Activated CD8-positive, alpha-beta T cell treated with anti-CD3 and anti-CD28 coated beads, Interleukin-2, amount 10 ng/mL, durations not matched to agents 7 days and 5 days (primary cell): ENCODE measurements at regions not wholly inside any gene's neighbourhood (a gene's known extent, or its start where the extent isn't known, plus 50 kb on each side); places are given as distances from the start of the nearest gene placed in this dataset.
"Not testable (repeated sequence)": the region's sequence is repeated elsewhere in the genome, so short reads cannot be mapped to it uniquely, and the experiment has no call there.

Source experiments
- ATAC-seq: fragments of 150-1000 bp; cut with Tn5 transposase; one replicate; pipeline ENCODE4 v1.10.0; 2021; ENCODE audit warnings: moderate library complexity
- CTCF ChIA-PET: fragments of 350-600 bp; sonication (Branson Sonifier 250); formaldehyde crosslinking; loops from one replicate; lab custom pipeline; 2021; ENCODE audit warnings: antibody characterized with exemption; lab: Charles Lee
- POLR2A ChIA-PET: fragments of 350-600 bp; sonication (Branson Sonifier 250); formaldehyde crosslinking; loops from one replicate; lab custom pipeline; 2021; ENCODE audit warnings: antibody characterized with exemption; lab: Charles Lee
- DNase-seq: peaks from one replicate; pipeline ENCODE4 v3.0.0-alpha.2; 2020
- H3K27ac Mint-ChIP-seq: one replicate; pipeline ENCODE4 v1.8.0; 2021; ENCODE audit warnings: mild to moderate bottlenecking, mixed read lengths
- H3K27me3 Mint-ChIP-seq: one replicate; pipeline ENCODE4 v1.8.0; 2021; ENCODE audit warnings: low read depth, mixed read lengths
- H3K36me3 Mint-ChIP-seq: one replicate; pipeline ENCODE4 v1.8.0; 2021; ENCODE audit warnings: low read depth, mixed read lengths
- H3K4me1 Mint-ChIP-seq: one replicate; pipeline ENCODE4 v1.8.0; 2021; ENCODE audit warnings: low read depth, mixed read lengths
- H3K4me3 Mint-ChIP-seq: one replicate; pipeline ENCODE4 v1.8.0; 2021; ENCODE audit warnings: mild to moderate bottlenecking, mixed read lengths
- H3K9me3 Mint-ChIP-seq: one replicate; pipeline ENCODE4 v1.8.0; 2022; ENCODE audit warnings: mixed read lengths; ENCODE audit not compliant: insufficient read depth

DNA sequence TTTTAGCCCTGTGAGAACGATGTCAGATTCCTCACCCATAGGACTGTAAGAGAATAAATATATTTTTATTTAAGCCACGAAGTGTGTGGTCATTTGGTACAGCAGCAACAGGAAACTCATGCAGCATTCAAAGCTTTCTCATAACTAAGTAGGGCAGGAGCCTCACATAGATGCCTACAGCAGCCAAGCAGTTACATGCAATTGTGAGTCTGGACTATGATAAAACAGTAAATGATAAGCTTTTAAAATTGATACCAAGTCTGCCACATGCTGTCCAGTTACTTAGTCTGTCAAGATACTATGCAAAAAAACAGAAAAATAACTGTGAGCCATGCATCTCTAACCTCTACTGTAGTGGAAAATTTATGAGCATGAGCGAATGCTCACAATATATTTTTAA is 359.6 kb downstream of the HS3ST1 start:
- H3K27me3 Mint-ChIP-seq, result no peaks in the 10 kb centered on the region
- H3K36me3 Mint-ChIP-seq, result no peaks in the 10 kb centered on the region
- ChIA-PET CTCF (no interaction called here), POLR2A (interaction anchor here (0.7 kb wide), 1 partner anchor 61 kb away, joined by 3 read pairs; no protein-coding TSS in a partner anchor)
- no peaks in the 10 kb centered on the region for H3K9me3 Mint-ChIP-seq
- no peak for DNase-seq
- no peak overlapping the region for H3K27ac Mint-ChIP-seq
- no peak for ATAC-seq
- no peak overlapping the region for H3K4me3 Mint-ChIP-seq
- no peaks in the 10 kb centered on the region for H3K4me1 Mint-ChIP-seq

DNA sequence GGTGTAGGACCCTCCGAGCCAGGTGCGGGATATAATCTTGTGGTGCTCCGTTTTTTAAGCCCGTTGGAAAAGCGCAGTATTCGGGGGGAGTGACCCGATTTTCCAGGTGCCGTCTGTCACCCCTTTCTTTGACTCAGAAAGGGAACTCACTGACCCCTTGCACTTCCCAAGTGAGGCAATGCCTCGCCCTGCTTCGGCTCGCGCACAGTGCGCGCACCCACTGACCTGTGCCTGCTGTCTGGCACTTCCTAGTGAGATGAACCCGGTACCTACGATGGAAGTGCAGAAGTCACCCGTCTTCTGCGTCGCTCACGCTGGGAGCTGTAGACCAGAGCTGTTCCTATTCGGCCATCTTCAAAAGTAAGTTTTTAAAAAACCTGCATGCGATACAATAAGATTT is 362.1 kb downstream of the HS3ST1 start:
- POLR2A ChIA-PET, H3K4me1 Mint-ChIP-seq, H3K36me3 Mint-ChIP-seq, H3K27ac Mint-ChIP-seq, H3K4me3 Mint-ChIP-seq, H3K27me3 Mint-ChIP-seq, CTCF ChIA-PET, H3K9me3 Mint-ChIP-seq, DNase-seq, ATAC-seq: not testable (repeated sequence)

DNA sequence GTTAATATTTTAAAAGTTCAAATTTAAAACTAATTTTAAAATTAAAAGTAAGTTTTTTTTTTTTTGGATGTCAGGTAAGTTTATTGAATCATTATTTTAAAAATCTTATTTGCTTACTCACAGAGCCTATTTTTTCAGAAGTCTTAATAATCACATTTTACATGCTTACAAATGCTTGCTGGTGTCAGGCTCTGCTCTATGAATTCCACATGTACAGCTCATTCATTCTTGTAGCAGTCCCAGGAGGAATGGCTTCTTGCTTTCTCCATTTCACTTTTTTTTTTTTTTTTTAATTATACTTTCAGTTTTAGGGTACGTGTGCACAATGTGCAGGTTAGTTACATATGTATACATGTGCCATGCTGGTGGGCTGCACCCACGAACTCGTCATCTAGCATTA is 368.1 kb downstream of the HS3ST1 start:
- ATAC-seq, H3K27ac Mint-ChIP-seq, H3K4me1 Mint-ChIP-seq, POLR2A ChIA-PET, H3K36me3 Mint-ChIP-seq, H3K9me3 Mint-ChIP-seq, DNase-seq, H3K27me3 Mint-ChIP-seq, CTCF ChIA-PET, H3K4me3 Mint-ChIP-seq: not testable (repeated sequence)

DNA sequence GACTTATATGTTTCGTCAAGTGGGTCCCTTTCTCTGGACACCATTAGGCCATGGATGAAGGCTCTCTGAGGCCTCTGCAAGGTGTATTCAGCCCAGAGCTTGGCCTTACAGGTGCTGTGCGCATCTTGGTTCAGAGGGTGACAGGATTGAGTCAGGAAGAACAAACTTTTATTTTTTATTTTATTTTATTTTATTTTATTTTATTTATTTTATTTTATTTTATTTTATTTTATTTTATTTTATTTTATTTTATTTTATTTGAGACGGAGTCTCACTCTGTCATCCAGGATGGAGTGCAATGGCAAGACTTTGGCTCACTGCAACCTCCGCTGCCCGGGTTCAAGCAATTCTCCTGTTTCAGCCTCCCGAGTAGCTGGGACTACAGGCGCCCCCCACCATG is 370.4 kb upstream of the CLNK start:
- H3K9me3 Mint-ChIP-seq, H3K36me3 Mint-ChIP-seq, POLR2A ChIA-PET, CTCF ChIA-PET, H3K4me3 Mint-ChIP-seq, H3K4me1 Mint-ChIP-seq, ATAC-seq, H3K27ac Mint-ChIP-seq, H3K27me3 Mint-ChIP-seq, DNase-seq: not testable (repeated sequence)

DNA sequence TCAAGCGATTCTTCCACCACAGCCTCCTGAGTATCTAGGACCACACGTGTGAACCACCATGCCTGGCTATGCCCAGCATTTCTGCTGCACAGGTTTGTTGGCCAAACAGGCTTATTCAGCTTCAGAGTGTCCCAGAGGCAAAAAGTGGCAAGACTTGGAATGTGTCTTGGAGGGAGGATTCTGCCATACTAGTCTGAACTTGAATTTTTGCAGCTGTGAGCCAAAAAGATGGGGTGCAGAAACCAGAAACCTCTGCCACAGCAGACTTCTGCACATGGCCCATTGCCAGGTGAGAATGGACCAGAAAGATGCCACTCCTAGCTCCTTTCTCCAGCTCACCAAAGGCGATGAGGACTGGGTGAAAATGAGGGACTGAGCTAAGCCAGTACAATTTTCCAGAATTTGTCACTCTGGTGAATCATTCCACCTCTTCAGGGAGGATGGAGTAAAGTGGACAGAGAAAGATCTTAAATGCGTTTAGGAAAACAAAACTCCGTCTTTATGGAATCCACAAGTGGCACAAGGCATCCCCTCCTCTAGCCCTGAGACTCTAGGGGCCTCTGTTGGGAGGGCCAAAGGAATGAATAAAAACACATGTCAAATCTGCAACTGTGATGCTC is 369.1 kb upstream of the CLNK start:
- Mint-ChIP-seq H3K4me1 (no peaks in the 10 kb centered on the region), H3K27ac (no peak overlapping the region), H3K27me3 (no peaks in the 10 kb centered on the region), H3K36me3 (no peaks in the 10 kb centered on the region), H3K4me3 (no peak overlapping the region), H3K9me3 (no peaks in the 10 kb centered on the region)
- no peak for ATAC-seq
- CTCF ChIA-PET, result no interaction called here
- POLR2A ChIA-PET, result no interaction called here
- DNase-seq, result no peak

DNA sequence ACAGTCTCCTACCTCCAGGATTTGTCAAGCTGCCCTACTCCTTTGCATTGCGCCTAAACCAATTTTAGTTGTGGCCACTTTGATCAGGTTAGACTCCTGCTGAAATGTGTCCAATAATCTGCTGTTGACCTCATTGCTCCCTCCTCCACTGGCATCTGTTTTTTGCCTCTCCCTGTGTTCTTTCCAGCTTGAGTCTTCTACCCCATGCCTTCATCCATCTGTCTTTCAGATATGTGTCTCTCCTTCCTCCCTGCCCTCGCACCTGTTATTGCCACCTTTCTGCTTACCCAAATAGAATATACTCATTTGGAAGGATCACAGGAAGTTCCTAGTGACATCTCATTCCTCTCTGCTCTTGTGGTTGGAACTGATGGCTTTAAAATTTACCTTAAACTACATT is 366.6 kb upstream of the CLNK start:
- no peaks in the 10 kb centered on the region for H3K36me3 Mint-ChIP-seq
- ChIA-PET POLR2A (no interaction called here), CTCF (no interaction called here)
- no peaks in the 10 kb centered on the region for H3K27me3 Mint-ChIP-seq
- DNase-seq (no peak), ATAC-seq (no peak)
- H3K4me1 Mint-ChIP-seq, result no peaks in the 10 kb centered on the region
- no peak overlapping the region for H3K4me3 Mint-ChIP-seq
- no peak overlapping the region for H3K27ac Mint-ChIP-seq
- H3K9me3 Mint-ChIP-seq, result no peaks in the 10 kb centered on the region

DNA sequence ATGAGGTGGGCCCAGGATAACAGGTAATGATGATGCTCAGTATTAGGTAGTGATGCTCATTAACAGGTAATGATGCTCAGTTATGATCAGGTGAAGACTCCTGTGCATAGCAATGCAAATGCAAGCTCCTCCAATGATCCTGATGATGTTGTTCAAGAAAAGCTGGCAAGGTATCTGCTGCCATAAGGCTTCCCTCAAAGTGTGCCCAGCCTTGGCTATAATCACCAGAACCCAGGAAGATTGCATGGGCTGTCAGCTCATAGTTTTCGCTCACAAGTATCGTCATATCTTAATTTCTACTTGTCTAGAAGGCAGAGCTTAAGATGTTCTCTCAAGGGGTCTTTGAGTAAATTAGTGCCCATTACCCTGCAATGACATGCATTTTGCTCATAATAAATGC is 366.2 kb upstream of the CLNK start:
- H3K27me3 Mint-ChIP-seq, result no peaks in the 10 kb centered on the region
- H3K9me3 Mint-ChIP-seq, result no peaks in the 10 kb centered on the region
- ChIA-PET POLR2A (no interaction called here), CTCF (no interaction called here)
- DNase-seq (no peak), ATAC-seq (no peak)
- no peak overlapping the region for H3K27ac Mint-ChIP-seq
- no peak overlapping the region for H3K4me3 Mint-ChIP-seq
- H3K4me1 Mint-ChIP-seq, result no peaks in the 10 kb centered on the region
- H3K36me3 Mint-ChIP-seq, result no peaks in the 10 kb centered on the region

DNA sequence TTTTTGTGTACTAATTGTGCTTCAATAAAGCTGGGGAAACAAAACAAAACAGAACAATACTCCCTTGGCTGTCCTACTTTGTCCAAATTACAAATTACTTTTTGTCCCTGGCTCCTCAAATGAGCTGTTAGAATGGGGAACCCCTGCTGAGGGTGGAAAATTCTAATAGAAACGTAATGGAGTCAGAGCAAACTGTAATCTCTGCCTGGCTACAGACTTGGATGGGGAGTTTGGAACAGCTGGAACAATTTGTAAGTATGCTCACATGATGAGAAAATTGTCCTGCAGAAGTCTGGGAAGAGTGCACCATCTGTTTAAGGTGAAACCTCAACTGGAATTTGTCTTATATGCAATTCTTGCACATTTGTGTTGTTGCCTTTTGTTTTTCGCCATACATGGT is 364.4 kb upstream of the CLNK start:
- H3K27ac Mint-ChIP-seq, result no peak overlapping the region
- ChIA-PET CTCF (no interaction called here), POLR2A (no interaction called here)
- no peaks in the 10 kb centered on the region for H3K4me1 Mint-ChIP-seq
- no peaks in the 10 kb centered on the region for H3K36me3 Mint-ChIP-seq
- H3K9me3 Mint-ChIP-seq, result no peaks in the 10 kb centered on the region
- DNase-seq, result no peak
- no peak overlapping the region for H3K4me3 Mint-ChIP-seq
- no peak for ATAC-seq
- H3K27me3 Mint-ChIP-seq, result no peaks in the 10 kb centered on the region

DNA sequence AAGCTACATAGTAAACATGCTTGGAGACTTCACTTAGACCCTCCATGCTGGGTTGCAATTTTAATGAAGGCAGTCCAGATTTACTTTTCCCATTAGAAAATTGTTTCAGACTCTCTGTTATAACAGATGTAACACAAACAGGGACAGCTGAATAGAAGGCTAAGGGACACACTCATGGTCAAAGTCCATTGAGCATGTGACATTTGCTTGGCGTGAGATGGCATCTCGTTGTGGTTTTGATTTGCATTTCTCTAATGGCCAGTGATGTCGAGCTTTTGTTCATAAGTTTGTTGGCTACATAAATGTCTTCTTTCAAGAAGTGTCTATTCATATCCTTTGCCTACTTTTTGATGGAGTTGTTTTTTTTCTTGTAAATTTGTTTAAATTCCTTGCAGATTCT is 358.2 kb upstream of the CLNK start:
- H3K27ac Mint-ChIP-seq, result no peak overlapping the region

DNA sequence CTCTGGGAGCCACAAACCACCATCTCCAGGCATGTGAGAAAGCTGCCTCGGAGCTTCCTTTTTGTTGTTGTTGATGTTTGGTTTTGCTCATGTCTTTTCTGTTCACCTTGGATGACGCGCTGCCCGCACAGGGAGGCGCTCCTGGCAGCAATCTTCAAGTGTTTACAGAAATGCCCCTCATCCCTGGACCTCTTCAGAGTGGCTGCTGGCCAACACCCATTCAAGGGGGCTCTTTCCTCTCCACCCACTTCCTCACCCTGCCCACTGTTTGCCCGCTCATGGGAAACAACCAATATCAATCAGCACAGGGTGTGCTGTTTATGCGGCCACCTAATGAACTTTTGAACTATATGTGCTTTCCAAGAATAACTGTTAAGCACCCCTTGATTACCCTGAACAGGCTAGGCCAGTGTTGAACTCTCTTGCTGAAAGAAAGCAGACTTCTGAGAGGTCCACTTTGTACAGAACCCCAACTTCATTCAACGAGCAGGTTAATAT is 355.1 kb upstream of the CLNK start:
- no peak for DNase-seq
- Mint-ChIP-seq H3K4me3 (no peak overlapping the region), H3K9me3 (no peaks in the 10 kb centered on the region), H3K36me3 (no peaks in the 10 kb centered on the region), H3K4me1 (peaks cover 3% of the 10 kb centered on the region), H3K27me3 (no peaks in the 10 kb centered on the region), H3K27ac (no peak overlapping the region)
- CTCF ChIA-PET, result no interaction called here
- ATAC-seq, result no peak
- POLR2A ChIA-PET, result no interaction called here

More for the DNA sequence above, 358.2 kb upstream of the CLNK start:
- DNase-seq, result no peak
- Mint-ChIP-seq H3K9me3 (no peaks in the 10 kb centered on the region), H3K4me1 (peaks cover 3% of the 10 kb centered on the region), H3K36me3 (no peaks in the 10 kb centered on the region), H3K27me3 (no peaks in the 10 kb centered on the region), H3K4me3 (no peak overlapping the region)
- ChIA-PET CTCF (no interaction called here), POLR2A (no interaction called here)
- no peak for ATAC-seq

DNA sequence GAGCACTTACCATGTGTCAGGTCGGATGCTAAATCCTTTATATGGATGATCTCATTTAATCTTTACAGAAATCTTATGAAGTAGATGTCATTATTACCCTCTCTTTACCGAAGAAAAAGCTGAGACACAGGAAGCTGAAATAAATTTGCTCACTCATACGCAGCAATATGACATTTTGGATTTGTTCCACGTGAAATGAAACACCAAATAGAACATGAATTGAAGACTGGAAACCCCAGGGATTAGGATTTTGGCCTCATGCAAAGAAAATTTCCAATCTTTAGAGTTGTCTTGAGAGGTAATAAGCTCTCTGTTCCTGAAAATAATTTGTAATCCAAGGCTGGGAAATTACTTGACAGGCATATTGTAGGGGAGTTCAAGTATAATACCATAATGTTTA is 354.4 kb upstream of the CLNK start:
- Mint-ChIP-seq H3K36me3 (no peaks in the 10 kb centered on the region), H3K9me3 (no peaks in the 10 kb centered on the region), H3K4me3 (no peak overlapping the region), H3K27ac (no peak overlapping the region), H3K4me1 (peaks cover 3% of the 10 kb centered on the region), H3K27me3 (no peaks in the 10 kb centered on the region)
- ChIA-PET POLR2A (no interaction called here), CTCF (no interaction called here)
- no peak for DNase-seq
- no peak for ATAC-seq

DNA sequence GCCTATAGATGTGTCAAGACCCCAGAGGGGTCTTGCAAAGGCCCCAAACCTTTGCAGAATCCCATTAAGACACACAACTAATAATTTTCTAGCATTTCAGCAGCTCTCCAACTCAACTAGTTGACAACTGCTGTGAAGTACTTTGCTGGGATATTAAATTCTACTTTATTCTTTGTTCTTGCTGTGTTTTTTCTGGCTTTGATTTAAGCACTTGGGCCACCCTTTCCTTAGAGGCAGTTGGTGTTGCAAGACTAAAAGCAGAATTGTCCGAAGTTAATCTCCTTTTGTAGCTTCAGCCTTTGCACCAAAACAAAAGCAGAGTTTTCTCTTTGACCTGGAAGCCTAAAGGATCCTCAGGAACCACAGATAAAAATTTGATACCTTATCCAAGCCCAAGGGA is 353.1 kb upstream of the CLNK start:
- DNase-seq, result no peak
- POLR2A ChIA-PET, result no interaction called here
- ATAC-seq, result no peak
- H3K36me3 Mint-ChIP-seq, result no peaks in the 10 kb centered on the region
- H3K27me3 Mint-ChIP-seq, result no peaks in the 10 kb centered on the region
- no peaks in the 10 kb centered on the region for H3K9me3 Mint-ChIP-seq
- no peak overlapping the region for H3K4me3 Mint-ChIP-seq
- H3K27ac Mint-ChIP-seq, result no peak overlapping the region
- peaks cover 3% of the 10 kb centered on the region for H3K4me1 Mint-ChIP-seq
- CTCF ChIA-PET, result no interaction called here

DNA sequence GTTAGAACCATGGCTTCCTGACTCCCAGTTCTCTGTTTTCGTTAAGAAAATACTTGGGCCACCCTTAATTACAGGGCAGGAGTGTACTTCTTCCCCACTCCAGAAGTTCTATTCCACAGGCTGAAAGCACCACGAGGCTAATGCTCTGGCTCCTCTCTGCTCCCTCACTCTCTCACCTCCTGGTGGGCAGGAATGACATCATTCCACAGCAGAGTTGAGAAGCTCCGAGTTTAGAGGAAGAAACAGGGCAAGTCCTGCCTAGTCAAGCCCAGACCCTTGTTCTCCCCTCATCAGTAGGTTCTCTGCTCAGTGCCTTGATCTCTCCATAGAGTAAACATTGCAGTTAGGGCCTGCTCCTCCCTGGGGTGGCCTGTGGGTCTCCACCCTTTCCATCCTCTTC is 343.8 kb upstream of the CLNK start:
- no peaks in the 10 kb centered on the region for H3K4me1 Mint-ChIP-seq
- DNase-seq (no peak), ATAC-seq (no peak)
- H3K27me3 Mint-ChIP-seq, result no peaks in the 10 kb centered on the region
- no peaks in the 10 kb centered on the region for H3K36me3 Mint-ChIP-seq
- no peak overlapping the region for H3K4me3 Mint-ChIP-seq
- H3K27ac Mint-ChIP-seq, result no peak overlapping the region
- POLR2A ChIA-PET, result no interaction called here
- H3K9me3 Mint-ChIP-seq, result no peaks in the 10 kb centered on the region
- CTCF ChIA-PET, result no interaction called here
